ENCODE measurements at regions not wholly inside any gene's neighbourhood (a gene's known extent, or its start where the extent isn't known, plus 50 kb on each side); places are given as distances from the start of the nearest gene placed in this dataset.
"Not testable (repeated sequence)": the region's sequence is repeated elsewhere in the genome, so short reads cannot be mapped to it uniquely, and the experiment has no call there.

GRCh38 chr11:123349382-123349781 lies 80.7 kb upstream of the GRAMD1B start (continued):
- TF ChIP-seq REST (IDR thresholded peaks at IDR 0.05) (no peak), NR2F2 (IDR thresholded peaks at IDR 0.05) (no peak)

- Histone ChIP-seq H3K9me3 (ENCODE audit: control insufficient read depth in 4 of 4, low read length in 3 of 4) (peaks cover 0 to 3% (median 1%) of the 10 kb centered on the region in 4 donors), H3K27ac (ENCODE audit: low read depth in 1 of 2, low read length in 2 of 2) (no peak overlapping the region), H3K4me3 (ENCODE audit: low read depth in 1 of 3, low read length in 3 of 3) (no peak overlapping the region), H3K27me3 (ENCODE audit: control insufficient read depth in 4 of 4, insufficient read depth in 4 of 4, low read length in 3 of 4) (peaks cover 0 to 2% (median under 1%) of the 10 kb centered on the region in 4 donors), H3K9ac (ENCODE audit: low read depth in 1 of 2, low read length in 2 of 2) (no peak overlapping the region), H3K36me3 (ENCODE audit: control insufficient read depth in 4 of 4, insufficient read depth in 3 of 4, low read depth in 1 of 4, low read length in 3 of 4) (no peaks in the 10 kb centered on the region), H3K4me1 (ENCODE audit: control insufficient read depth in 4 of 4, insufficient read depth in 4 of 4, low read length in 3 of 4) (no peaks in the 10 kb centered on the region)
- 32% methylated on average over 2 of the region's 2 CpGs for WGBS
- DNase-seq (ENCODE audit: low spot score), result no peak
- no peak for TF ChIP-seq MAX (IDR thresholded peaks at IDR 0.05)
- no peak for TF ChIP-seq HNF4G (IDR thresholded peaks at IDR 0.05)
- no peak for TF ChIP-seq EGR1 (IDR thresholded peaks at IDR 0.05; ENCODE audit: low read depth in 2 of 2)
- TF ChIP-seq FOXA2 (IDR thresholded peaks at IDR 0.05), result no peak
- TF ChIP-seq CTCF (IDR thresholded peaks at IDR 0.05; ENCODE audit: low read depth, low read length, missing input control), result no peak
- no peak for TF ChIP-seq FOXA1 (IDR thresholded peaks at IDR 0.05)
- no peak for TF ChIP-seq RXRA (IDR thresholded peaks at IDR 0.05)
- no peak for TF ChIP-seq SP1 (IDR thresholded peaks at IDR 0.05)
- TF ChIP-seq REST (IDR thresholded peaks at IDR 0.05), result no peak
- TF ChIP-seq GABPA (IDR thresholded peaks at IDR 0.05 in 1 of 2, conservative IDR thresholded peaks at IDR 0.05 in 1 of 2), result no peak
- TF ChIP-seq ZBTB33 (IDR thresholded peaks at IDR 0.05), result no peak
- TF ChIP-seq JUND (IDR thresholded peaks at IDR 0.05), result no peak
- no peak for TF ChIP-seq HNF4A (conservative IDR thresholded peaks at IDR 0.05)
- TF ChIP-seq RAD21 (IDR thresholded peaks at IDR 0.05), result no peak
- no peak for TF ChIP-seq TAF1 (conservative IDR thresholded peaks at IDR 0.05)
- TF ChIP-seq NR2F2 (IDR thresholded peaks at IDR 0.05), result no peak
- no peak for TF ChIP-seq YY1 (IDR thresholded peaks at IDR 0.05)
- no peak for TF ChIP-seq ATF3 (IDR thresholded peaks at IDR 0.05)
Observed at GRCh38 chr11:123344790-123345357, 85.2 kb upstream of the GRAMD1B start.

GRCh38 chr11:123344188-123344587 lies 85.9 kb upstream of the GRAMD1B start:
- 69% methylated on average over 2 of the region's 2 CpGs for WGBS
- H3K27ac ChIP-seq (ENCODE audit: low read depth in 1 of 2, low read length in 2 of 2); H3K36me3 ChIP-seq (ENCODE audit: control insufficient read depth in 4 of 4, insufficient read depth in 3 of 4, low read depth in 1 of 4, low read length in 3 of 4); H3K9me3 ChIP-seq (ENCODE audit: control insufficient read depth in 4 of 4, low read length in 3 of 4); DNase-seq (ENCODE audit: low spot score); H3K4me1 ChIP-seq (ENCODE audit: control insufficient read depth in 4 of 4, insufficient read depth in 4 of 4, low read length in 3 of 4); H3K9ac ChIP-seq (ENCODE audit: low read depth in 1 of 2, low read length in 2 of 2); H3K4me3 ChIP-seq (ENCODE audit: low read depth in 1 of 3, low read length in 3 of 3); H3K27me3 ChIP-seq (ENCODE audit: control insufficient read depth in 4 of 4, insufficient read depth in 4 of 4, low read length in 3 of 4): not testable (repeated sequence)
